Right renal pelvis (tissue), 4 donors: ENCODE measurements at regions not wholly inside any gene's neighbourhood (a gene's known extent, or its start where the extent isn't known, plus 50 kb on each side); places are given as distances from the start of the nearest gene placed in this dataset.
"Not testable (repeated sequence)": the region's sequence is repeated elsewhere in the genome, so short reads cannot be mapped to it uniquely, and the experiment has no call there.

Experiments
- DNase-seq, 4 donors: peaks; one replicate each; pipeline ENCODE4 v3.0.0-alpha.2; 2013; ENCODE audit warnings: low read depth in 4 of 4, low spot score in 3 of 4, missing footprints in 1 of 4

GRCh38 chr1:157460381-157460780 lies 91.9 kb downstream of the FCRL5 start:
- DNase-seq = no peak

GRCh38 chr1:157457279-157457678 lies 95.0 kb downstream of the FCRL5 start:
- DNase-seq = no peak

GRCh38 chr1:157455318-157455717 lies 97.0 kb downstream of the FCRL5 start:
- DNase-seq = no peak

- no peak for DNase-seq
Observed at GRCh38 chr1:157450106-157450505, 102.2 kb downstream of the FCRL5 start.

GRCh38 chr1:157448636-157449035 lies 103.7 kb downstream of the FCRL5 start:
- DNase-seq = no peak

GRCh38 chr1:157446356-157446755 lies 106.0 kb downstream of the FCRL5 start:
- DNase-seq = not testable (repeated sequence)

GRCh38 chr1:157445616-157446140 lies 106.6 kb downstream of the FCRL5 start:
- DNase-seq = not testable (repeated sequence)

DNA sequence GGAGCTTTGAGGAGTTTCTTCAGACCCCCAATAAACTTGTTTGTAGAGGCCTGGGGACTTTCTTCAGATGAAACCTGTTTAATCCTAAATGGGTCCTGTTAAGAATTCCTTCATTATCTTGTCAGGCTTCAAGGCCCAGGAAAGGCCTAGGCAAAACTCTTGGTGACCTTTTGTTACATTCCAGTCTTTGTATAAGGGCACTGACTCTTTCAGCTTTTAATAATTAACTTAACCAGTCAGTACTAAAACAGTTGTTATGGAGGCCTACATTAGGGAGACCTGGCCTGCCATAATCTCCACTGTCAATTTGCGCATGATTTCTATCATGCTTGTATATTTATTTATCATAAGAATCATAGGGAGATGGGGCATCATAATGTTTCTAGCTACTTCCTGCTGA lies 110.2 kb downstream of the FCRL5 start:
- DNase-seq = no peak

DNA sequence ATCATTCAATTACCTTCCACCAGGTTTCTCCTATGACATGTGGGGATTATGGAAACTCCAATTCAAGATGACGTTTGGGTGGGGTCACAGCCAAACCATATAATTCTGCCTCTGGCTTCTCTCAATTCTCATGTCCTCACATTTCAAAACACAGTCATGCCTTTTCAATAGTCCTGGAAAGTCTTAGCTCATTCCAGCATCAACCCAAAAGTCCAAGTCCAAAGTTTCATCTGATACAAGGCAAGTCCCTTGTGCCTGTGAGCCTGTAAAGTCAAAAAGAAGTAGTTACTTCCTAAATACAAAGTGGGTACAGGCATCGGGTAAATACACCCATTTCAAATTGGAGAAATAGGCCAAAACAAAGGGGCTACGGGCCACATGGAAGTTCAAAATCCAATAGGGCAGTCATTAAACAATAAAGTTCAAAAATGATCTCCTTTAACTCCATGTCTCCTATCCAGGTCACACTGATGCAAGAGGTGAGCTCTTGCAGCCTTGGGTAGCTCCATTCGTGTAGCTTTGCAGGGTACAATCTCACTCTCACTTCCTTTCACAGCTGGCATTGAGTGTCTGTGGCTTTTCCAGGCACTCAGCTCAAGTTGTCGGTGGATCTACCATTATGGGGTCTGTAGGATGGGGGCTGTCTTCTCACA lies 112.9 kb downstream of the FCRL5 start:
- DNase-seq = no peak

DNA sequence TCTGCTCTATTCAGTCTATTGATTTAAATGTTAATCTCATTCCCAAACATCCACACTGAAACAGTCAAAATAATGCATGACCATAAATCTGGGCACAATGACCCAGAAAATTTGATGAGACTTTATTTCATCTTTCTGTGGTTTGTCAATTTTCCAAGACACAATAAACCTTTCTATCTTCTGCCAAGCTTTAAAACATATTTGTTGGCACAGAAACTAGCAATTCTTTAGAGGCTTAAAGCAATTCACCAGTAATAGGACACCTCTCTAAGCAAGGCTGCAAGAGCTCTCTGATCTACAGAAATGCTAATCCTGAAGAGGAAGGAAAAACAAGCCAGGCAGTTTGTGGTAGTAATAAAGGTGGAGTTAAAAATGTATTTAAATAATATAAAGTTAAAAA lies 113.7 kb downstream of the FCRL5 start:
- DNase-seq = no peak

- no peak for DNase-seq
Observed at GRCh38 chr1:157438146-157438545, 114.2 kb downstream of the FCRL5 start.

- DNase-seq = no peak
Observed at GRCh38 chr1:157437296-157437695, 115.0 kb downstream of the FCRL5 start.

DNA sequence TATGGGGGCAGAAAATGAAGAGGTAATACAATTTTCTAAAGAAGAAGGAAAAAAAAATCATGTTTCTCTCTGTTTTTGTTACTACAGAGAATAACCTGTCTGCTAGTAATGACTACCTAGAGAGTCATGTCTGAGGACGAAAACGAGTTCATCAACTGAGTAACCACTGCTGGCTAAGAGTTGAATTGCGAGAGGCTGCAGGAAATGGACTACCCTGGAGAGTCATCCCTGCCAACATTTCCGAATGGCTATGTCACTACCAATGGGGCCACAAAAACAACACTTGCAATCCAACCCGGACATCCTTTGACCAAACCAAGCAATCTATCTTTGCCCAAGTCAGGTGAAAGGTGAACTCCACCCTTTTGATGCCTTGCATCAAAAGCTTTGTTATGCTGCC lies 120.6 kb downstream of the FCRL5 start:
- DNase-seq = no peak

DNA sequence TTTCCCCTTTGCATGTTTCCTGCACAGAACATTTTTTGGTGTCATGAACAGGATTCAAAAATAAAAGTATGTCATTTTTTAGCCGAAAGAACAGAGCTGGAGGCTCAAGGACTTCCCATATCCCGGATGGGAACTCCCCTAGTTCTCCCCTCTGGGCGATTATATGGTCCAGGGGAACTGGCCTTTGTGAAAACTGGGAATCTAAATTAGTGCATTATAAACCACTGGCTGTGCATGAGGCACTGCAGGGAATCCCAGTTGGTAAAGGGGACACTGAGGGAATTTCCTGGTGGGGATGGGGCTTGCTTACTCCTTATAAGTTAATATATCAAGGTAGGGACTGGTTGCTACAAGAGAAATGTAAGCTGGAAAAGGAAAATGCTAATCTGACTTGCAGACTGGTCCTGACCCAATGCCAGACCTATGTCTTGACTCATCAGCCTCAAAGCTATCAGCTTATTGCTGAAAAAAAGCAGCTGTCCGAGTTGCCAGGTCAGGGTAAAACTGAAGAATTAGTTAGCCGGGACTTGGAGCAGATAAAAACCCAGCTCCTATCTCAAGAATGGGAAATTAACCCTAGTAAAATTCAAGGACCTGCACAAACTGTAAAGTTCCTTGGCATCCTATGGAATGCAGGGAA lies 122.6 kb downstream of the FCRL5 start:
- DNase-seq = no peak

DNA sequence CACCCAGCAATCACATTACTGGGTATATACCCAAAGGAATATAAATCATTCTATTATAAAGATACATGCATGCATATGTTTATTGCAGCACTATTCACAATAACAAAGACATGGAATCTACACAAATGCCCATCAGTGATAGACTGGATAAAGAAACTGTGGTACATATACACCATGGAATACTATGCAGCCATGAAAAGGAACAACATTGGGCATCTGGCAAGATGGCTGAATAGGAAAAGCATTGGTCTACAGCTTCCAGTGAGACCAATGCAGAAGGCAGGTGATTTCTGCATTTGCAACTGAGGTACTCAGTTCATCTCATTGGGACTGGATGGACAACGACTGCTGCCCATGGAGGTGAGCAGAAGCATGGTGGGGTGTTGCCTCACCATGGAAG lies 128.6 kb downstream of the FCRL5 start:
- not testable (repeated sequence) for DNase-seq

GRCh38 chr1:157419845-157420542 lies 132.3 kb downstream of the FCRL5 start:
- DNase-seq = no peak

GRCh38 chr1:157418659-157419058 lies 133.7 kb downstream of the FCRL5 start:
- DNase-seq = no peak

GRCh38 chr1:157418231-157418630 lies 134.1 kb downstream of the FCRL5 start:
- DNase-seq = no peak

GRCh38 chr1:157415661-157416060 lies 136.7 kb downstream of the FCRL5 start:
- DNase-seq = no peak

- no peak for DNase-seq
Observed at GRCh38 chr1:157412308-157412707, 140.0 kb downstream of the FCRL5 start.

DNA sequence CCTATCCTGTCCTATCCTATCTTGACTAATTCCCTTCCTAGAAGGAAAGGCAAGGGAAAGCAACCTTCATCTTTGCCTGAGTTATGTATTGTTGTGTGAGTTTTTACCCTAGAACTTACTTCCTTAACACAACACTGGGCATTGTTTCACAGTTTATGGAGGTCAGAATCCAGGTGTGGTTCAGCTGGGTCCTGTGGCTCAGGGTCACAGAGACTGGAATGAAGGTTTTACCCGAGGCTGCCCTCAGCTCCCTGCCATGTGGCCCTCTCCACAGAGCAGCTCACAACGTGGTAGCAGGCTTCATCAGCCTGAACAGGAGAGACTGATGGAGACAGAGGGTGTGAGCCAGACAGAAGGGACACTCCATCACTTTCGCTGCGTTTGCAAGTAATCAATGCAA lies 140.5 kb downstream of the FCRL5 start:
- DNase-seq = no peak

DNA sequence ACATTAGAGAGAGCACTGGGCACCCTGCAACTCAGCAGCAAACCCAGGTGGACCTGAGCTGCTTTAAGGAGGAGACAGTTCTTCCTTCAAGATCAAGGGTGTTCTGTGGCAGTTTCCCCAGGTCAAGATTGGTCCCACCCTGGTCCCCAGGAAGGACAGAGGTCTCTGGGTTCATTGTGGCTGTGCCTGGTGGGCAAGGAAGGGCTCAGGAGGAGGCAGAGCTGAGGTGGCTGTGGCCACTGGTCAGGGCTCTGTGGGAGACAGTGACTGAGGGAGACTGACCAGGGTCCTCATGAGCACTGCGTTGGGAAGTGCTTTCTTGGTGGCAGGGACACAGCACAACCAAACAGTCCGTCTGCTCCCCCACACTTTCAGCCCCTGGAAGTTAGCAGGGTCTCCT lies 141.3 kb downstream of the FCRL5 start:
- no peak for DNase-seq
